CD4-positive, CD25-positive, alpha-beta regulatory T cell (primary cell): ENCODE measurements at regions not wholly inside any gene's neighbourhood (a gene's known extent, or its start where the extent isn't known, plus 50 kb on each side); places are given as distances from the start of the nearest gene placed in this dataset.
"Not testable (repeated sequence)": the region's sequence is repeated elsewhere in the genome, so short reads cannot be mapped to it uniquely, and the experiment has no call there.

Experiments
- ATAC-seq, 2 donors: fragments of 150-1000 bp; cut with Tn5 transposase; one replicate each; pipeline ENCODE4 v1.10.0; 2021; ENCODE audit warnings: low read depth in 2 of 2, moderate number of reproducible peaks in 2 of 2, moderate library complexity in 1 of 2
- DNase-seq, 3 donors: peaks; one replicate each; pipeline versions ENCODE4 v3.0.0 to v3.0.0-alpha.2; 2012 to 2022; ENCODE audit warnings: mixed read lengths in 1 of 3
- H3K27ac ChIP-seq: one replicate; pipeline ENCODE4 v1.7.0; 2013; ENCODE audit warnings: mild to moderate bottlenecking, low read length; ENCODE audit not compliant: insufficient read depth, poor library complexity, severe bottlenecking
- H3K27me3 ChIP-seq: one replicate; pipeline ENCODE4 v1.7.0; 2013; ENCODE audit warnings: low read length; ENCODE audit not compliant: control insufficient read depth, insufficient read depth
- H3K36me3 ChIP-seq: one replicate; pipeline ENCODE4 v1.7.0; 2013; ENCODE audit warnings: mild to moderate bottlenecking, low read length, moderate library complexity; ENCODE audit not compliant: control insufficient read depth, insufficient read depth
- H3K4me1 ChIP-seq: 2 replicates; pipeline ENCODE4 v1.7.0; 2013; ENCODE audit warnings: mild to moderate bottlenecking, low read length; ENCODE audit not compliant: insufficient read depth, control insufficient read depth, poor library complexity, severe bottlenecking
- H3K4me3 ChIP-seq: one replicate; pipeline ENCODE4 v1.7.0; 2013; ENCODE audit warnings: low read depth, mild to moderate bottlenecking, low read length, moderate library complexity
- H3K9me3 ChIP-seq, 2 experiments: 1 replicate in 1 of 2; 2 replicates in 1 of 2; pipeline ENCODE4 v1.7.0; 2013; ENCODE audit warnings: low read length in 2 of 2, mild to moderate bottlenecking in 1 of 2, moderate library complexity in 1 of 2; ENCODE audit not compliant: control insufficient read depth in 2 of 2
- H3K27ac Mint-ChIP-seq, 3 donors: one replicate each; pipeline ENCODE4 v1.8.0; 2020 to 2022; ENCODE audit warnings: mild to moderate bottlenecking in 3 of 3, mixed read lengths in 3 of 3, moderate library complexity in 2 of 3
- H3K27me3 Mint-ChIP-seq: one replicate; pipeline ENCODE4 v1.8.0; 2022; ENCODE audit warnings: mild to moderate bottlenecking, mixed read lengths
- H3K36me3 Mint-ChIP-seq: one replicate; pipeline ENCODE4 v1.8.0; 2020; ENCODE audit warnings: mixed read lengths
- H3K4me1 Mint-ChIP-seq, 4 donors: one replicate each; pipeline ENCODE4 v1.8.0; 2020 to 2022; ENCODE audit warnings: mixed read lengths in 4 of 4, mild to moderate bottlenecking in 1 of 4
- H3K4me3 Mint-ChIP-seq, 4 donors: one replicate each; pipeline ENCODE4 v1.8.0; 2020 to 2022; ENCODE audit warnings: mild to moderate bottlenecking in 4 of 4, mixed read lengths in 4 of 4, moderate library complexity in 3 of 4
- H3K9me3 Mint-ChIP-seq, 7 donors: one replicate each; pipeline ENCODE4 v1.8.0; 2020 to 2022; ENCODE audit warnings: mixed read lengths in 7 of 7, mild to moderate bottlenecking in 3 of 7, moderate library complexity in 2 of 7

GRCh38 chr3:19825193-19825592, 108.8 kb downstream of the EFHB start:
- H3K36me3 ChIP-seq, result no peaks in the 10 kb centered on the region
- H3K9me3 Mint-ChIP-seq, result peaks cover 0 to 13% (median 3%) of the 10 kb centered on the region in 7 donors
- no peak overlapping the region for H3K4me3 ChIP-seq
- no peaks in the 10 kb centered on the region for H3K4me1 ChIP-seq
- H3K27me3 ChIP-seq, result no peaks in the 10 kb centered on the region
- H3K27ac ChIP-seq, result no peak overlapping the region
- no peaks in the 10 kb centered on the region for H3K36me3 Mint-ChIP-seq
- no peak overlapping the region for H3K4me3 Mint-ChIP-seq
- H3K27ac Mint-ChIP-seq, result no peak overlapping the region
- H3K4me1 Mint-ChIP-seq, result no peaks in the 10 kb centered on the region
- ATAC-seq (no peak), DNase-seq (no peak)
- peaks cover 4% of the 10 kb centered on the region for H3K27me3 Mint-ChIP-seq
- H3K9me3 ChIP-seq, result peaks cover 0 to 7% of the 10 kb centered on the region in 2 experiments

GRCh38 chr3:19822805-19823204, 111.2 kb downstream of the EFHB start:
- Histone ChIP-seq H3K9me3 (peaks cover 0 to 7% of the 10 kb centered on the region in 2 experiments), H3K4me3 (no peak overlapping the region), H3K4me1 (no peaks in the 10 kb centered on the region), H3K36me3 (no peaks in the 10 kb centered on the region), H3K27me3 (no peaks in the 10 kb centered on the region), H3K27ac (no peak overlapping the region)
- ATAC-seq (no peak), DNase-seq (no peak)
- Mint-ChIP-seq H3K4me3 (no peak overlapping the region), H3K9me3 (peaks cover 0 to 13% (median 3%) of the 10 kb centered on the region in 7 donors), H3K4me1 (no peaks in the 10 kb centered on the region), H3K27ac (no peak overlapping the region), H3K36me3 (no peaks in the 10 kb centered on the region), H3K27me3 (peaks cover 4% of the 10 kb centered on the region)

- Histone ChIP-seq H3K27ac (no peak overlapping the region), H3K36me3 (no peaks in the 10 kb centered on the region), H3K27me3 (no peaks in the 10 kb centered on the region), H3K4me1 (no peaks in the 10 kb centered on the region), H3K4me3 (no peak overlapping the region), H3K9me3 (no peaks in the 10 kb centered on the region)
- DNase-seq (no peak), ATAC-seq (no peak)
- Mint-ChIP-seq H3K4me3 (no peak overlapping the region), H3K27ac (no peak overlapping the region), H3K4me1 (no peaks in the 10 kb centered on the region), H3K9me3 (peaks cover 0 to 2% (median 0%) of the 10 kb centered on the region in 7 donors), H3K27me3 (no peaks in the 10 kb centered on the region), H3K36me3 (no peaks in the 10 kb centered on the region)
Observed at GRCh38 chr3:19816631-19817030, 117.4 kb downstream of the EFHB start.

- Mint-ChIP-seq H3K9me3 (no peaks in the 10 kb centered on the region), H3K27ac (no peak overlapping the region), H3K36me3 (no peaks in the 10 kb centered on the region), H3K4me1 (no peaks in the 10 kb centered on the region), H3K27me3 (no peaks in the 10 kb centered on the region), H3K4me3 (no peak overlapping the region)
- Histone ChIP-seq H3K36me3 (no peaks in the 10 kb centered on the region), H3K27me3 (no peaks in the 10 kb centered on the region), H3K27ac (no peak overlapping the region), H3K9me3 (no peaks in the 10 kb centered on the region), H3K4me1 (no peaks in the 10 kb centered on the region), H3K4me3 (no peak overlapping the region)
- ATAC-seq (no peak), DNase-seq (no peak)
Observed at GRCh38 chr3:19815805-19816204, 118.2 kb downstream of the EFHB start.

GRCh38 chr3:19813743-19814142, 120.3 kb downstream of the EFHB start:
- H3K9me3 Mint-ChIP-seq, H3K27me3 Mint-ChIP-seq, DNase-seq, H3K36me3 Mint-ChIP-seq, H3K9me3 ChIP-seq, H3K4me3 Mint-ChIP-seq, H3K27ac Mint-ChIP-seq, H3K4me1 Mint-ChIP-seq, H3K36me3 ChIP-seq, H3K27me3 ChIP-seq, H3K4me3 ChIP-seq, H3K4me1 ChIP-seq, H3K27ac ChIP-seq, ATAC-seq: not testable (repeated sequence)

GRCh38 chr3:19811689-19812088, 122.3 kb downstream of the EFHB start:
- H3K27me3 Mint-ChIP-seq, result no peaks in the 10 kb centered on the region

GRCh38 chr3:19808834-19809233, 125.2 kb downstream of the EFHB start:
- Histone ChIP-seq H3K4me3 (no peak overlapping the region), H3K9me3 (peaks cover 0 to 3% of the 10 kb centered on the region in 2 experiments), H3K27me3 (no peaks in the 10 kb centered on the region), H3K4me1 (no peaks in the 10 kb centered on the region), H3K27ac (no peak overlapping the region), H3K36me3 (no peaks in the 10 kb centered on the region)
- Mint-ChIP-seq H3K36me3 (no peaks in the 10 kb centered on the region), H3K4me3 (no peak overlapping the region), H3K27me3 (no peaks in the 10 kb centered on the region), H3K9me3 (peaks cover 0 to 10% (median 1%) of the 10 kb centered on the region in 7 donors), H3K4me1 (no peaks in the 10 kb centered on the region), H3K27ac (no peak overlapping the region)
- no peak for DNase-seq
- no peak for ATAC-seq

More at GRCh38 chr3:19811689-19812088, 122.3 kb downstream of the EFHB start:
- peak in 1 of 2 donors; percentile 24 for ATAC-seq
- Mint-ChIP-seq H3K27ac (no peak overlapping the region), H3K36me3 (no peaks in the 10 kb centered on the region), H3K4me3 (no peak overlapping the region), H3K9me3 (no peaks in the 10 kb centered on the region), H3K4me1 (no peaks in the 10 kb centered on the region)
- H3K4me3 ChIP-seq, result no peak overlapping the region
- H3K36me3 ChIP-seq, result no peaks in the 10 kb centered on the region
- no peak for DNase-seq
- H3K27me3 ChIP-seq, result no peaks in the 10 kb centered on the region
- H3K9me3 ChIP-seq, result no peaks in the 10 kb centered on the region
- no peak overlapping the region for H3K27ac ChIP-seq
- H3K4me1 ChIP-seq, result no peaks in the 10 kb centered on the region

- Mint-ChIP-seq H3K27me3 (no peaks in the 10 kb centered on the region), H3K4me3 (no peak overlapping the region), H3K36me3 (no peaks in the 10 kb centered on the region), H3K27ac (no peak overlapping the region), H3K9me3 (peaks cover 3 to 24% (median 11%) of the 10 kb centered on the region in 7 donors), H3K4me1 (no peaks in the 10 kb centered on the region)
- Histone ChIP-seq H3K4me3 (no peak overlapping the region), H3K27ac (no peak overlapping the region), H3K36me3 (no peaks in the 10 kb centered on the region), H3K9me3 (peaks cover 2 to 16% of the 10 kb centered on the region in 2 experiments), H3K27me3 (no peaks in the 10 kb centered on the region), H3K4me1 (no peaks in the 10 kb centered on the region)
- DNase-seq, result no peak
- no peak for ATAC-seq
Observed at GRCh38 chr3:19799887-19800286, 134.1 kb downstream of the EFHB start.
